ENCODE measurements at regions not wholly inside any gene's neighbourhood (a gene's known extent, or its start where the extent isn't known, plus 50 kb on each side); places are given as distances from the start of the nearest gene placed in this dataset.

GRCh38 chr2:53505826-53506225, 261.8 kb upstream of the CHAC2 start:
- DNase-seq (ENCODE audit: low spot score in 2 of 2): no peak
- Histone ChIP-seq H3K36me3 (no peaks in the 10 kb centered on the region), H3K27ac (no peak overlapping the region), H3K4me1 (no peaks in the 10 kb centered on the region), H3K9me3 (no peaks in the 10 kb centered on the region), H3K4me3 (no peak overlapping the region), H3K27me3 (no peaks in the 10 kb centered on the region)
- TF ChIP-seq POLR2AphosphoS5 (IDR thresholded peaks at IDR 0.05): no peak
- no peak for TF ChIP-seq CTCF (IDR thresholded peaks at IDR 0.05)
- TF ChIP-seq EP300 (IDR thresholded peaks at IDR 0.05): no peak
- TF ChIP-seq POLR2A (IDR thresholded peaks at IDR 0.05): no peak
- whole genome bisulfite sequencing: 82% methylated on average over 3 of the region's 3 CpGs

- no peaks in the 10 kb centered on the region for H3K36me3 ChIP-seq
- no peak for TF ChIP-seq POLR2AphosphoS5 (IDR thresholded peaks at IDR 0.05)
- no peak for TF ChIP-seq CTCF (IDR thresholded peaks at IDR 0.05)
- TF ChIP-seq POLR2A (IDR thresholded peaks at IDR 0.05): no peak
- no peaks in the 10 kb centered on the region for H3K27me3 ChIP-seq
- no peak overlapping the region for H3K27ac ChIP-seq
- WGBS: 64% methylated on average over 3 of the region's 3 CpGs
- no peaks in the 10 kb centered on the region for H3K9me3 ChIP-seq
- H3K4me3 ChIP-seq: no peak overlapping the region
- H3K4me1 ChIP-seq: no peaks in the 10 kb centered on the region
- no peak for DNase-seq (ENCODE audit: low spot score in 2 of 2)
Observed at GRCh38 chr2:53504507-53504906, 263.1 kb upstream of the CHAC2 start.

- DNase-seq (ENCODE audit: low spot score in 2 of 2): no peak
- H3K4me3 ChIP-seq: no peak overlapping the region
- no peaks in the 10 kb centered on the region for H3K36me3 ChIP-seq
- H3K9me3 ChIP-seq: no peaks in the 10 kb centered on the region
- H3K27ac ChIP-seq: no peak overlapping the region
- 68% methylated on average over 4 of the region's 4 CpGs for WGBS
- H3K4me1 ChIP-seq: no peaks in the 10 kb centered on the region
- TF ChIP-seq POLR2A (IDR thresholded peaks at IDR 0.05): no peak
- no peak for TF ChIP-seq POLR2AphosphoS5 (IDR thresholded peaks at IDR 0.05)
- no peak for TF ChIP-seq EP300 (IDR thresholded peaks at IDR 0.05)
- TF ChIP-seq CTCF (IDR thresholded peaks at IDR 0.05): no peak
- H3K27me3 ChIP-seq: no peaks in the 10 kb centered on the region
Observed at GRCh38 chr2:53500181-53500580, 267.4 kb upstream of the CHAC2 start.

GRCh38 chr2:53498210-53498609, 269.4 kb upstream of the CHAC2 start:
- H3K9me3 ChIP-seq: no peaks in the 10 kb centered on the region
- no peaks in the 10 kb centered on the region for H3K27me3 ChIP-seq
- H3K36me3 ChIP-seq: no peaks in the 10 kb centered on the region
- no peaks in the 10 kb centered on the region for H3K4me1 ChIP-seq
- DNase-seq (ENCODE audit: low spot score in 2 of 2): no peak
- H3K4me3 ChIP-seq: no peak overlapping the region
- WGBS: 75% methylated on average over 1 of the region's 1 CpG
- no peak overlapping the region for H3K27ac ChIP-seq
- TF ChIP-seq CTCF (IDR thresholded peaks at IDR 0.05) (no peak), POLR2AphosphoS5 (IDR thresholded peaks at IDR 0.05) (no peak), EP300 (IDR thresholded peaks at IDR 0.05) (no peak), POLR2A (IDR thresholded peaks at IDR 0.05) (no peak)

GRCh38 chr2:53497020-53497419, 270.6 kb upstream of the CHAC2 start:
- 40% methylated on average over 1 of the region's 1 CpG for WGBS
- no peak for DNase-seq (ENCODE audit: low spot score in 2 of 2)
- TF ChIP-seq EP300 (IDR thresholded peaks at IDR 0.05) (no peak), POLR2A (IDR thresholded peaks at IDR 0.05) (no peak), CTCF (IDR thresholded peaks at IDR 0.05) (no peak), POLR2AphosphoS5 (IDR thresholded peaks at IDR 0.05) (no peak)
- H3K4me1 ChIP-seq: no peaks in the 10 kb centered on the region
- H3K36me3 ChIP-seq: no peaks in the 10 kb centered on the region
- H3K27me3 ChIP-seq: no peaks in the 10 kb centered on the region
- no peaks in the 10 kb centered on the region for H3K9me3 ChIP-seq
- H3K4me3 ChIP-seq: no peak overlapping the region
- H3K27ac ChIP-seq: no peak overlapping the region

Data from suprapubic skin (tissue), 4 donors.